Liver (tissue), 8 donors: ENCODE measurements at regions not wholly inside any gene's neighbourhood (a gene's known extent, or its start where the extent isn't known, plus 50 kb on each side); places are given as distances from the start of the nearest gene placed in this dataset.

Experiments
- DNase-seq: peaks from one replicate; pipeline ENCODE4 v3.0.0-alpha.2; 2017; ENCODE audit warnings: low spot score
- H3K27ac ChIP-seq, 2 donors: one replicate each; pipeline ENCODE4 v1.7.0; 2013; ENCODE audit warnings: inconsistent platforms in 2 of 2, low read length in 2 of 2, control low read depth in 1 of 2, low read depth in 1 of 2, mild to moderate bottlenecking in 1 of 2
- H3K27me3 ChIP-seq, 4 donors: one replicate each; pipeline versions ENCODE4 v1.6.1 to v1.7.0; 2013; ENCODE audit warnings: low read length in 3 of 4, inconsistent platforms in 1 of 4, mild to moderate bottlenecking in 1 of 4, moderate library complexity in 1 of 4; ENCODE audit not compliant: control insufficient read depth in 4 of 4, insufficient read depth in 4 of 4
- H3K36me3 ChIP-seq, 4 donors: one replicate each; pipeline versions ENCODE4 v1.6.1 to v1.7.0; 2013; ENCODE audit warnings: low read length in 3 of 4, mild to moderate bottlenecking in 3 of 4, low read depth in 1 of 4, moderate library complexity in 1 of 4; ENCODE audit not compliant: control insufficient read depth in 4 of 4, insufficient read depth in 3 of 4
- H3K4me1 ChIP-seq, 4 donors: one replicate each; pipeline versions ENCODE4 v1.6.1 to v1.7.0; 2013; ENCODE audit warnings: low read length in 3 of 4, mild to moderate bottlenecking in 3 of 4, moderate library complexity in 1 of 4; ENCODE audit not compliant: control insufficient read depth in 4 of 4, insufficient read depth in 4 of 4
- H3K4me3 ChIP-seq, 3 donors: one replicate each; pipeline versions ENCODE4 v1.6.1 to v1.7.0; 2013; ENCODE audit warnings: low read length in 3 of 3, control low read depth in 1 of 3, low read depth in 1 of 3, mild to moderate bottlenecking in 1 of 3
- H3K9ac ChIP-seq, 2 donors: one replicate each; pipeline ENCODE4 v1.7.0; 2013; ENCODE audit warnings: low read length in 2 of 2, mild to moderate bottlenecking in 2 of 2, moderate library complexity in 2 of 2, control low read depth in 1 of 2, low read depth in 1 of 2
- H3K9me3 ChIP-seq, 4 donors: one replicate each; pipeline versions ENCODE4 v1.6.1 to v1.7.0; 2013; ENCODE audit warnings: low read length in 3 of 4; ENCODE audit not compliant: control insufficient read depth in 4 of 4
- ATF3 ChIP-seq: IDR thresholded peaks from 2 replicates; pipeline ENCODE4 v1.6.1; 2016; ENCODE audit warnings: antibody characterized with exemption
- CTCF ChIP-seq: fragments of 150-350 bp; IDR thresholded peaks from 2 replicates; pipeline ENCODE4 v1.5.1; 2017; ENCODE audit warnings: improper control_type of control experiment, low read depth, low read length; ENCODE audit not compliant: missing input control
- EGR1 ChIP-seq, 2 donors: IDR thresholded peaks; 2 replicates each; pipeline ENCODE4 v1.6.1; 2016 to 2018; ENCODE audit warnings: antibody characterized with exemption in 2 of 2, low read depth in 2 of 2
- FOXA1 ChIP-seq: IDR thresholded peaks from 2 replicates; pipeline ENCODE4 v1.6.1; 2016; ENCODE audit warnings: antibody characterized with exemption
- FOXA2 ChIP-seq: IDR thresholded peaks from 2 replicates; pipeline ENCODE4 v1.6.1; 2016; ENCODE audit warnings: antibody characterized with exemption
- GABPA ChIP-seq, 2 donors: IDR thresholded peaks in 1 of 2; conservative IDR thresholded peaks in 1 of 2; 2 replicates each; pipeline ENCODE4 v1.6.1; 2016; ENCODE audit warnings: antibody characterized with exemption in 2 of 2, mild to moderate bottlenecking in 1 of 2, moderate library complexity in 1 of 2
- HNF4A ChIP-seq, 2 donors: conservative IDR thresholded peaks; 2 replicates each; pipeline ENCODE4 v1.6.1; 2016; ENCODE audit warnings: antibody characterized with exemption in 2 of 2, mild to moderate bottlenecking in 2 of 2
- HNF4G ChIP-seq: IDR thresholded peaks from 2 replicates; pipeline ENCODE4 v1.6.1; 2016; ENCODE audit warnings: antibody characterized with exemption
- JUND ChIP-seq, 2 donors: IDR thresholded peaks; 2 replicates each; pipeline ENCODE4 v1.6.1; 2016; ENCODE audit warnings: antibody characterized with exemption in 2 of 2
- MAX ChIP-seq: IDR thresholded peaks from 2 replicates; pipeline ENCODE4 v1.6.1; 2016; ENCODE audit warnings: antibody characterized with exemption
- NR2F2 ChIP-seq: IDR thresholded peaks from 2 replicates; pipeline ENCODE4 v1.6.1; 2016; ENCODE audit warnings: antibody characterized with exemption
- RAD21 ChIP-seq, 2 donors: IDR thresholded peaks; 2 replicates each; pipeline ENCODE4 v1.6.1; 2016; ENCODE audit warnings: antibody characterized with exemption in 2 of 2, mild to moderate bottlenecking in 2 of 2
- REST ChIP-seq: IDR thresholded peaks from 2 replicates; pipeline ENCODE4 v1.6.1; 2016; ENCODE audit warnings: antibody characterized with exemption, mild to moderate bottlenecking
- RXRA ChIP-seq, 2 donors: IDR thresholded peaks; 2 replicates each; pipeline ENCODE4 v1.6.1; 2017 to 2018; ENCODE audit warnings: antibody characterized with exemption in 2 of 2, mild to moderate bottlenecking in 1 of 2
- SP1 ChIP-seq: IDR thresholded peaks from 2 replicates; pipeline ENCODE4 v1.6.1; 2018; ENCODE audit warnings: antibody characterized with exemption, mild to moderate bottlenecking
- TAF1 ChIP-seq: conservative IDR thresholded peaks from 2 replicates; pipeline ENCODE4 v1.6.1; 2016; ENCODE audit warnings: antibody characterized with exemption, mild to moderate bottlenecking
- YY1 ChIP-seq: IDR thresholded peaks from 2 replicates; pipeline ENCODE4 v1.6.1; 2016; ENCODE audit warnings: antibody characterized with exemption, mild to moderate bottlenecking
- ZBTB33 ChIP-seq: IDR thresholded peaks from 2 replicates; pipeline ENCODE4 v1.6.1; 2016; ENCODE audit warnings: antibody characterized with exemption
- WGBS: extraction: QIAGEN DNeasy Blood & Tissue Kit; methylation state at CpG from one replicate; pipeline ENCODE4 v1.1.7; 2013; 5-methylcytosine and 5-hydroxymethylcytosine counted together
- donor health status: healthy.
- donor health status: healthy.
- donor health status: healthy.
- donor health status: healthy.
- donor health status: healthy.

GRCh38 chr3:146770881-146771280, 165.7 kb upstream of the PLSCR5 start:
- Histone ChIP-seq H3K4me3 (no peak overlapping the region), H3K4me1 (no peaks in the 10 kb centered on the region), H3K36me3 (no peaks in the 10 kb centered on the region), H3K9ac (no peak overlapping the region), H3K27ac (no peak overlapping the region), H3K9me3 (peaks cover 0 to 2% (median 0%) of the 10 kb centered on the region in 4 donors), H3K27me3 (no peaks in the 10 kb centered on the region)
- TF ChIP-seq FOXA2 = no peak
- no peak for TF ChIP-seq MAX
- TF ChIP-seq RAD21 (IDR thresholded peaks at IDR 0.05) = no peak
- no peak for TF ChIP-seq JUND (IDR thresholded peaks at IDR 0.05)
- no peak for TF ChIP-seq HNF4A (conservative IDR thresholded peaks at IDR 0.05)
- no peak for TF ChIP-seq NR2F2
- TF ChIP-seq ATF3 = no peak
- TF ChIP-seq RXRA (IDR thresholded peaks at IDR 0.05) = no peak
- TF ChIP-seq FOXA1 = no peak
- no peak for TF ChIP-seq SP1
- TF ChIP-seq HNF4G = no peak
- TF ChIP-seq EGR1 (IDR thresholded peaks at IDR 0.05; ENCODE audit: low read depth in 2 of 2) = no peak
- TF ChIP-seq ZBTB33 = no peak
- TF ChIP-seq GABPA (IDR thresholded peaks at IDR 0.05 in 1 of 2, conservative IDR thresholded peaks at IDR 0.05 in 1 of 2) = no peak
- no peak for TF ChIP-seq TAF1
- no peak for TF ChIP-seq YY1
- TF ChIP-seq CTCF = no peak
- TF ChIP-seq REST = no peak
- WGBS = 69% methylated on average over 1 of the region's 1 CpG
- no peak for DNase-seq
